ENCODE measurements at regions not wholly inside any gene's neighbourhood (a gene's known extent, or its start where the extent isn't known, plus 50 kb on each side); places are given as distances from the start of the nearest gene placed in this dataset.
"Not testable (repeated sequence)": the region's sequence is repeated elsewhere in the genome, so short reads cannot be mapped to it uniquely, and the experiment has no call there.

DNA sequence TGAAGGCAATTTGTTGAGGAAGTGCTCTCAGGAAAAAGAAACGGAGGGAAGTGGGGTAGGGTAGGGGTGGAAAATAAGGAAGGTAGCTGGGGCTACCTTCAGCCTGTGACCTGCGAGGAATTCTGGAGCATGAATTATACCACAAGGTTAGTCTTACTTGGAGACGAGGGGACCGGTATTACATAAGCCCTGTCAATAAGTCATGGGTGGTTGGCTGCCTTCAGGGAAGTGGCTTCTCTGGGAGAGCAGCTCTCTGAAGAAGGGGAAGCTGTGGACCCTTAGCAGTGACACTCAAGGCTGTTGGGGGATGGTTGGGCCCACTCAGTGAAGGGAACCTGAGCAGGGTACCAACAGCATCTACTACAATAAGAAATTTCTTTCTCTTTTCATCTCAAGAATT is 111.3 kb downstream of the TNFSF18 start:
- H3K27ac Mint-ChIP-seq (ENCODE audit: unreplicated experiment), result no peak overlapping the region
- no peak for DNase-seq (ENCODE audit: low read depth, low spot score)
- peaks cover 2% of the 10 kb centered on the region for H3K9me3 Mint-ChIP-seq
- TF ChIP-seq, protein P1, sequence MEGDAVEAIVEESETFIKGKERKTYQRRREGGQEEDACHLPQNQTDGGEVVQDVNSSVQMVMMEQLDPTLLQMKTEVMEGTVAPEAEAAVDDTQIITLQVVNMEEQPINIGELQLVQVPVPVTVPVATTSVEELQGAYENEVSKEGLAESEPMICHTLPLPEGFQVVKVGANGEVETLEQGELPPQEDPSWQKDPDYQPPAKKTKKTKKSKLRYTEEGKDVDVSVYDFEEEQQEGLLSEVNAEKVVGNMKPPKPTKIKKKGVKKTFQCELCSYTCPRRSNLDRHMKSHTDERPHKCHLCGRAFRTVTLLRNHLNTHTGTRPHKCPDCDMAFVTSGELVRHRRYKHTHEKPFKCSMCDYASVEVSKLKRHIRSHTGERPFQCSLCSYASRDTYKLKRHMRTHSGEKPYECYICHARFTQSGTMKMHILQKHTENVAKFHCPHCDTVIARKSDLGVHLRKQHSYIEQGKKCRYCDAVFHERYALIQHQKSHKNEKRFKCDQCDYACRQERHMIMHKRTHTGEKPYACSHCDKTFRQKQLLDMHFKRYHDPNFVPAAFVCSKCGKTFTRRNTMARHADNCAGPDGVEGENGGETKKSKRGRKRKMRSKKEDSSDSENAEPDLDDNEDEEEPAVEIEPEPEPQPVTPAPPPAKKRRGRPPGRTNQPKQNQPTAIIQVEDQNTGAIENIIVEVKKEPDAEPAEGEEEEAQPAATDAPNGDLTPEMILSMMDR (conservative IDR thresholded peaks at IDR 0.05), result no peak
- no peaks in the 10 kb centered on the region for H3K36me3 Mint-ChIP-seq (ENCODE audit: low read depth)
- no peaks in the 10 kb centered on the region for H3K4me1 Mint-ChIP-seq
- no peak overlapping the region for H3K4me3 Mint-ChIP-seq
- H3K27me3 Mint-ChIP-seq (ENCODE audit: low read depth), result no peaks in the 10 kb centered on the region

DNA sequence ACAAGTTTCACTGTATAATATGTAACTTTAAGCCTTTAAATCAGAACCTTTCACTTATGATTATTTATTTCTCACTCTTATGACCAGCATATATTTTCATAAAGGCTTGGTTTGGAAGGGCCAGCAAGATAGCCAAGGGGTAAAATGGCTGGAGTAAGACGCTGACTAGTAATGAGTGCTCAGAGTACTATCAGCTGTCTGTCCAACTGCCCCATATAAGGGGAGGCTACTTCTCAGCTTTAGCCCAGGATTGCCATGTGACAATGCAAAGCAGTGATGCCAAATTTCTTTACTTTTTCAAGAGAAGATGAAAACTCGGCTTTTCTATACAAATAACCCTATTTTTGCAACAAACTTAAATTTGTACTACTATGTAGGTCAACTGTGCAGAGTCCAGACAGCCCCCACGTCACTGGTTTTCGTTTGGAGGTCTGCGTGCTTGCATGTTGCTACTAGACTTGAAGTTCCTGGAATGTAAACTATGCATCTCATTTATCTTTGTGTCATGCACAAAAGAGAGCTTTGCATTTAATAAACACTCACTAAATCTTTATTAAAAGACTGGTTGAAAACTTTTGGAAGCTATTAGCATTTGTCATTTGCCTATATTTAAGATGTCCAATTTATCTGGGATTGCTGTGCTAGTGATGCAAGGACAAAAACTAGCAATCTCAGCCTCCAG is 110.4 kb downstream of the TNFSF18 start:
- Mint-ChIP-seq H3K36me3 (ENCODE audit: low read depth) (no peaks in the 10 kb centered on the region), H3K4me3 (no peak overlapping the region), H3K4me1 (no peaks in the 10 kb centered on the region), H3K9me3 (peaks cover 2% of the 10 kb centered on the region), H3K27ac (ENCODE audit: unreplicated experiment) (no peak overlapping the region), H3K27me3 (ENCODE audit: low read depth) (no peaks in the 10 kb centered on the region)
- TF ChIP-seq, protein P1 (conservative IDR thresholded peaks at IDR 0.05), result no peak
- no peak for DNase-seq (ENCODE audit: low read depth, low spot score)

DNA sequence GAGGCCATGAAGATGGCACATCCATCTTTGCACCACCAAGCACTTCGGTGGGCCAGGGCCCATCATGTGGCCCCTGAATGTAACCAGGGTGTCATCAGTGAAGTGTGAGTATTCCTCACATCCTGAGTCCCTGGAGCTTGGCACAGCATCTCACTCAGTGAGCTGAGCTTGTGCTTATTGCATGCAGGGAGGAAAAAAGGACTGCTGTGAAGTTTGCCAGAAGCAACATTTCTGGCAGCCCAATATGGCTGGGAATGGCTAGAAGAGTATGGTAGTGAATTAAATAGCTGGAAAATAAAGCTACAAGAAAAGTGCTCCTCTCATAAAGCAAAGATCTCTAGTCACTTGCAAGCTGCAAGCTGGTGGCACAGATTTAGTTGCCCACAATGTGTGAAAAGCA is 109.3 kb downstream of the TNFSF18 start:
- Mint-ChIP-seq H3K4me1 (no peaks in the 10 kb centered on the region), H3K4me3 (no peak overlapping the region), H3K36me3 (ENCODE audit: low read depth) (no peaks in the 10 kb centered on the region), H3K27ac (ENCODE audit: unreplicated experiment) (no peak overlapping the region), H3K9me3 (no peaks in the 10 kb centered on the region), H3K27me3 (ENCODE audit: low read depth) (no peaks in the 10 kb centered on the region)
- TF ChIP-seq, protein P1 (conservative IDR thresholded peaks at IDR 0.05), result no peak
- no peak for DNase-seq (ENCODE audit: low read depth, low spot score)

DNA sequence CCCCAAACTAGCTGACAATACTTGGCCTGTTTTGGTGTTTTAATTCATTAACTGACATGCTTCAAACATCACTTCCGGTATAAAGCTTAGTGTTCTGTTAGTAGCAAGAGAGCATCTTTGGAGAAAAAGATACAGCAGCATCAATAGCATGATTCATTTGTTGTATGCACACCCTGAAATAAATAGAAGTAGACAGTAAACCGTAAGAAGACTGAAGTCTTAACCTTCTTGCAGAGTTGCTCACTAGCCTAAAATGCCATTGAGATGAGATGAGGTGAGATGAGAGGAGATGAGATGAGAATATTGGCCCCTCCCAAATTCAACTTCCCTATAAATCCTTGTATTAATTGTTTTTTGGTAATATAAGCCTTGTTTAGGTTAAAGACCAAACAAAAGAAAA is 108.8 kb downstream of the TNFSF18 start:
- Mint-ChIP-seq H3K27me3 (ENCODE audit: low read depth) (no peaks in the 10 kb centered on the region), H3K36me3 (ENCODE audit: low read depth) (no peaks in the 10 kb centered on the region), H3K4me3 (no peak overlapping the region), H3K27ac (ENCODE audit: unreplicated experiment) (no peak overlapping the region), H3K9me3 (no peaks in the 10 kb centered on the region), H3K4me1 (no peaks in the 10 kb centered on the region)
- TF ChIP-seq, protein P1 (conservative IDR thresholded peaks at IDR 0.05), result no peak
- no peak for DNase-seq (ENCODE audit: low read depth, low spot score)

DNA sequence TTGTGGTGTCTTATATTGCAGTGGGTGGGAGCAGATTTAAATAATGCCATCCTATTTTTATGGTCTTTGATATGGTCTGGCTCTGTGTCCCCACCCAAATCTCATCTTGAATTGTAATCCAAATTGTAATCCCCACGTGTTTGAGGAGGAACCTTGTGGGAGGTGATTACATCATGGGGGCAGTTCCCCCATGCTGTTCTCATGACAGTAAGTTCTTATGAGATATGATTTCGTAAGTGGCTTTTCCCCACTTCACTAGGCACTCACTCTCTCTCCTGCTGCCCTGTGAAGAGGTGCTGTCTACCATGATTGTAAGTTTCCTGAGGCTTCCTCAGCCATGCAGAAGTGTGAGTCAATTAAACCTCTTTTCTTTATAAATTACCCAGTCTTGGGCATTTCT is 107.6 kb downstream of the TNFSF18 start:
- not testable (repeated sequence) for H3K4me3 Mint-ChIP-seq; DNase-seq (ENCODE audit: low read depth, low spot score); H3K27ac Mint-ChIP-seq (ENCODE audit: unreplicated experiment); H3K9me3 Mint-ChIP-seq; H3K27me3 Mint-ChIP-seq (ENCODE audit: low read depth); H3K36me3 Mint-ChIP-seq (ENCODE audit: low read depth); H3K4me1 Mint-ChIP-seq

DNA sequence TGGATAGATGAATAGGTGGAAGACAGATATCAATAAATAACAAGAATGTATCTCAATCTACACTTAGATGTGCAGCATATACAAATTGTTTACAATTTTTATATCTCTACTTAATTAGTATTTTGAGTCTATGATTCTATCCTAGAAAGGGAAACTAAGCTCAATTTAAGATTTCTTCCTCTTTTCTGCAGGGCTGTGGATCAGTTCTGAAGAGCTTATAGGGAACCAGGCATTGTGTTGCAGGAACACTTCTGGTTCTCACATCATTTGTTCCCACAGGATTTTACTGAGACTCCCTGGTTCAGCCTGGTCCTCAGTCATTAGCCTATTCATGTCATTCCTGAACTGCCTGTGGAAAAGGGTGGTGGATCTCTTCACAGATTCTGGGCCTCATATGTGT is 105.8 kb downstream of the TNFSF18 start:
- H3K27ac Mint-ChIP-seq (ENCODE audit: unreplicated experiment), result no peak overlapping the region
- TF ChIP-seq, protein P1 (conservative IDR thresholded peaks at IDR 0.05), result no peak
- H3K4me1 Mint-ChIP-seq, result no peaks in the 10 kb centered on the region
- H3K4me3 Mint-ChIP-seq, result no peak overlapping the region
- H3K36me3 Mint-ChIP-seq (ENCODE audit: low read depth), result no peaks in the 10 kb centered on the region
- no peaks in the 10 kb centered on the region for H3K9me3 Mint-ChIP-seq
- no peak for DNase-seq (ENCODE audit: low read depth, low spot score)
- no peaks in the 10 kb centered on the region for H3K27me3 Mint-ChIP-seq (ENCODE audit: low read depth)

Measured in neural crest cell (in vitro differentiated cells).